NB4 (cell line): ENCODE measurements at regions not wholly inside any gene's neighbourhood (a gene's known extent, or its start where the extent isn't known, plus 50 kb on each side); places are given as distances from the start of the nearest gene placed in this dataset.
"Not testable (repeated sequence)": the region's sequence is repeated elsewhere in the genome, so short reads cannot be mapped to it uniquely, and the experiment has no call there.

Experiments
- DNase-seq: peaks from one replicate; pipeline ENCODE4 v3.0.0; 2010; ENCODE audit warnings: low read depth
- H3K4me3 ChIP-seq: one replicate; pipeline ENCODE4 v1.5.1; 2011; ENCODE audit warnings: mild to moderate bottlenecking, low read depth, low read length, moderate library complexity
- MYC ChIP-seq: IDR thresholded peaks from 2 replicates; pipeline ENCODE4 v1.6.1; 2011; ENCODE audit warnings: low read depth, low read length
- POLR2A ChIP-seq: IDR thresholded peaks from 2 replicates; pipeline ENCODE4 v1.6.1; 2011; ENCODE audit warnings: mild to moderate bottlenecking; ENCODE audit not compliant: insufficient read length; ENCODE audit errors: extremely low read depth
- TF ChIP-seq, protein P1 (sequence below): IDR thresholded peaks from 2 replicates; pipeline ENCODE4 v1.6.1; 2011; ENCODE audit warnings: low read depth, low read length
- TF ChIP-seq, protein P2 (sequence below): IDR thresholded peaks from one replicate; pipeline ENCODE4 v1.5.1; 2012; ENCODE audit warnings: low read depth, low read length

DNA sequence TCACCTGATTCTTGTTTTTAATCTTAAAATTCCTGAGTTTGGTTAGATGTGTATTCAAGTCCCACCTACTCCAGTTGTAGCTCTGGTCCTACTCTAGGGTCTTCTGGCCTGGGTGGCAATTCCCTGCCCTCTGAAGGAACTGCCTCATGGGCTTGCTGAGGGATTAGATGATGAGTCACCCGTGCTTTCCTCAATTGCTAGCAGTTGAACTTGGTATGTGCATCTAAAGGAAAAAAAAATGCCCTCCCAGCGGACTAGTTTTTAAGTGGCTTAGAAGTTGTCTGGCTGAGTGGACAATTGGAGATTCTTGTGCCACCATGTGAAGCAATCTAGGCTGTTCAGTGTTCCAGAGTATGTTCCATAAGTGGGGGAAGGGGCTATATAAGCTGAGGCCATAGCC lies 127.0 kb downstream of the CCNG2 start:
- TF ChIP-seq MYC (no peak), POLR2A (no peak)
- TF ChIP-seq, protein P1, sequence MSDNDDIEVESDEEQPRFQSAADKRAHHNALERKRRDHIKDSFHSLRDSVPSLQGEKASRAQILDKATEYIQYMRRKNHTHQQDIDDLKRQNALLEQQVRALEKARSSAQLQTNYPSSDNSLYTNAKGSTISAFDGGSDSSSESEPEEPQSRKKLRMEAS: no peak
- TF ChIP-seq, protein P2, sequence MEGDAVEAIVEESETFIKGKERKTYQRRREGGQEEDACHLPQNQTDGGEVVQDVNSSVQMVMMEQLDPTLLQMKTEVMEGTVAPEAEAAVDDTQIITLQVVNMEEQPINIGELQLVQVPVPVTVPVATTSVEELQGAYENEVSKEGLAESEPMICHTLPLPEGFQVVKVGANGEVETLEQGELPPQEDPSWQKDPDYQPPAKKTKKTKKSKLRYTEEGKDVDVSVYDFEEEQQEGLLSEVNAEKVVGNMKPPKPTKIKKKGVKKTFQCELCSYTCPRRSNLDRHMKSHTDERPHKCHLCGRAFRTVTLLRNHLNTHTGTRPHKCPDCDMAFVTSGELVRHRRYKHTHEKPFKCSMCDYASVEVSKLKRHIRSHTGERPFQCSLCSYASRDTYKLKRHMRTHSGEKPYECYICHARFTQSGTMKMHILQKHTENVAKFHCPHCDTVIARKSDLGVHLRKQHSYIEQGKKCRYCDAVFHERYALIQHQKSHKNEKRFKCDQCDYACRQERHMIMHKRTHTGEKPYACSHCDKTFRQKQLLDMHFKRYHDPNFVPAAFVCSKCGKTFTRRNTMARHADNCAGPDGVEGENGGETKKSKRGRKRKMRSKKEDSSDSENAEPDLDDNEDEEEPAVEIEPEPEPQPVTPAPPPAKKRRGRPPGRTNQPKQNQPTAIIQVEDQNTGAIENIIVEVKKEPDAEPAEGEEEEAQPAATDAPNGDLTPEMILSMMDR: no peak
- H3K4me3 ChIP-seq: no peak overlapping the region
- DNase-seq: no peak

DNA sequence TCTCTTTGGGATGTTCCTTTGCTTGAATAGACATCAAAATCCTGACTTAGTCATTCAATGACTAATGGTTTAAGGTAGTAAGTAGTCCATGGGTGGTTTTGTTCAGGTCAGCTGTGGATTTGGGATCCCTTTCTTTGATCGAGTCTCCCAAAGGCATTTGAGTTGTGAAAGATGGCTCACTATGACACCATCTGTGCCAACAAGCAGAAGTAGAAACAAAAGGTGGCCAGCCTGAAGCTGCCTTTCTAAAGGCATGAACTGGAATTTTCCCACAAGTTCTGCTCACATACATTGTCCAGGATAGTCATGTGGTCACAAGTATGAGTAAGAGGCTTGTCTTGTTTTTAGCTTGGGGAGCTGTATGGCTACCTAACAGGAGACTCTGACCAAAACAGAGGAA lies 129.9 kb downstream of the CCNG2 start:
- TF ChIP-seq, protein P2: no peak
- TF ChIP-seq, protein P1: no peak
- TF ChIP-seq POLR2A (no peak), MYC (no peak)
- no peak for DNase-seq

DNA sequence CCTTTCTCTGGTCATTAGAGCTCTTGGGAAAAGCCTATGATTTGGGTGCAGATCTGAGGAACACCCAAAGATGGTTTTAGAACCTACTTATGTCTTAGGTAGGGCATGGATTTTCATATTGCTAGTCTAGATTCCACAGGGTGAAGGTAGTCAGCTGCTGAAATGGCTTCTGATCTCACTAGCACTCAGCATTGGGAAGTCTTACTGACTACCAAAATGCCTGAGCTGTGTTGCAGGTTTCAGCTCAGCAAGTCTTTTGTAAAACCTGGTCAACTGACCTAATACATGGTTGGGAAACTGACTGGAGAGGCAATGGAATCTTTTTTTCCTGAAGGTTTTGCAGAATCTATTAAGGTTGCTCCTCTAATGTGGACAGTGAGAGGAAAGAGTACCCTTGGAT lies 136.4 kb downstream of the CCNG2 start:
- no peak overlapping the region for H3K4me3 ChIP-seq
- no peak for DNase-seq
- TF ChIP-seq, protein P1: no peak
- TF ChIP-seq MYC (no peak), POLR2A (no peak)
- TF ChIP-seq, protein P2: no peak

More for the DNA sequence above, 129.9 kb downstream of the CCNG2 start:
- H3K4me3 ChIP-seq: no peak overlapping the region

DNA sequence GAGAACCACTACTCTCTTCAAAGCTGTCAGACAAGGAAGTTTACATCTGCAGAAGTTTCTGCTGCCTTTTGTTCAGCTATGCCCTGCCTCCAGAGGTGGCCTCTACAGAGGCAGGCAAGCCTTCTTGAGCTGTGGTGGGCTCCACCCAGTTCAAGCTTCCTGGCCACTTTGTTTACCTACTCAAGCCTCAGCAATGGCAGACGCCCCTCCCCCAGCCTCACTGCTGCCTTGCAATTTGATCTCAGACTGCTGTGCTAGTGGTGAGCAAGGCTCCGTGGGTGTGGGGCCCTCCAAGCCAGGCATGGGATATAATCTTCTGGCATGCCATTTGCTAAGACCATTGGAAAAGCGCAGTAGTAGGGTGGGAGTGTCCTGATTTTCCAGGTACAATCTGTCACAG lies 144.0 kb downstream of the CCNG2 start:
- not testable (repeated sequence) for H3K4me3 ChIP-seq, DNase-seq

DNA sequence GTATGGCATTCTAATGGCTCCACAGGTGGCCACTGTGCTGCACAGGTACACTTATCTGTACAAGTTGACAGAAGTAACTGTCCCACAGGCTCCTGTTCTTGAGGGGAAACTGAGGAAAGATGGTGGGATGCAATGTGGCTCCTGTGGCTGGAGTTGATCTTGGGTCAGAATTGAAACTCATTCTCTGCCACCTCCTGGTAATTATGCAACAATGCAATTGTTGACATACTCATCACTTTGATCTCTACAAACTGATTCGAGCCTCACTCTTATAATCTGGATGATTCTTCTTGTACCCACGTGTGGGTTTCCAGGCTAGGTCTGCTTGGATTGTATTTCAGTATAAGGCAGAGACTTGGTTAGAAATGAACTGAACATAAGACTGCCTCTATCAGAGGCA lies 148.8 kb downstream of the CCNG2 start:
- no peak overlapping the region for H3K4me3 ChIP-seq
- TF ChIP-seq, protein P2: no peak
- TF ChIP-seq, protein P1: no peak
- TF ChIP-seq MYC (no peak), POLR2A (no peak)
- DNase-seq: no peak

DNA sequence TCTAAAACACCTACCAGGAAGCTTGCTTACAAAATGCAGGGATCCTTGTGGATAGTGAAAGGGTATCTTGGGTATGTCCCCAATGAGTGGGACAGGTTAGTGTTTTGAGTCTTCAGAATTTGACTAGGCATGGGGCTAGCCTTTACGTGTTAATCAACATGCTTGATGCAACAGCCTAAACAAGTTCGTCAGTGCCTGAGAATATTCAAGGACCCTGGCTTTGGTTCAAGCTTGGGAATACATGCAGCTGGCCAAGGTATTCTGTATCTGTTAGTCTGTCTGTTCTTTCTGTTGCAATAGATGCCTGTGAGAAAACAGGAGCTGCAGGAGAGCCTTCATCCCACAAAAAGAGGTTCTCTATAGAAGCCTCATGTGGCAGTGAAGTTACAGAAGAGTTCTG lies 149.5 kb downstream of the CCNG2 start:
- no peak for DNase-seq
- TF ChIP-seq, protein P1: no peak
- TF ChIP-seq, protein P2: no peak
- TF ChIP-seq MYC (no peak), POLR2A (no peak)
- no peak overlapping the region for H3K4me3 ChIP-seq
